OCI-LY3 (cell line): ENCODE measurements at regions not wholly inside any gene's neighbourhood (a gene's known extent, or its start where the extent isn't known, plus 50 kb on each side); places are given as distances from the start of the nearest gene placed in this dataset.
"Not testable (repeated sequence)": the region's sequence is repeated elsewhere in the genome, so short reads cannot be mapped to it uniquely, and the experiment has no call there.

Experiments
- H2AFZ ChIP-seq: fragments of 200-600, 300-600 bp; shearing (Covaris generic); 2 replicates; pipeline ENCODE4 v1.6.0; 2014; ENCODE audit warnings: antibody characterized with exemption, low read depth, low read length
- H3K27ac ChIP-seq: fragments of 200-600, 300-600 bp; sonication (generic); 2 replicates; pipeline ENCODE4 v1.5.1; 2014; ENCODE audit warnings: mild to moderate bottlenecking, low read length, moderate library complexity, mixed read lengths
- H3K27me3 ChIP-seq: fragments of 200-600, 300-600 bp; sonication (generic); 2 replicates; pipeline ENCODE4 v1.6.1; 2014; ENCODE audit warnings: low read depth, low read length, mixed read lengths
- H3K36me3 ChIP-seq: fragments of 200-600, 300-600 bp; sonication (generic); replicated peaks from 2 replicates; pipeline ENCODE3; 2014; ENCODE audit warnings: low read depth, low read length, mixed read lengths
- H3K4me1 ChIP-seq: fragments of 300-600, 200-600 bp; sonication (generic); 2 replicates; pipeline ENCODE4 v1.6.1; 2014; ENCODE audit warnings: low read length, mixed read lengths
- H3K4me2 ChIP-seq: fragments of 200-600, 300-600 bp; sonication (generic); 2 replicates; pipeline ENCODE4 v1.6.1; 2014; ENCODE audit warnings: low read length, mixed read lengths
- H3K4me3 ChIP-seq: fragments of 300-600, 200-600 bp; sonication (generic); 2 replicates; pipeline ENCODE4 v1.5.1; 2014; ENCODE audit warnings: antibody characterized with exemption, mild to moderate bottlenecking, low read length, moderate library complexity
- H3K79me2 ChIP-seq: fragments of 300-600, 200-600 bp; shearing (Covaris generic); 2 replicates; pipeline ENCODE4 v1.6.1; 2014; ENCODE audit warnings: mild to moderate bottlenecking, low read length, mixed read lengths
- H3K9ac ChIP-seq: fragments of 300-600, 200-600 bp; shearing (Covaris generic); 2 replicates; pipeline ENCODE4 v1.6.0; 2014; ENCODE audit warnings: mild to moderate bottlenecking, low read length, moderate library complexity
- H3K9me3 ChIP-seq: fragments of 200-600, 300-600 bp; shearing (Covaris generic); 2 replicates; pipeline ENCODE4 v1.6.1; 2014; ENCODE audit warnings: low read length, mixed read lengths; ENCODE audit not compliant: insufficient read depth
- H4K20me1 ChIP-seq: fragments of 200-600, 300-600 bp; sonication (generic); 2 replicates; pipeline ENCODE4 v1.6.1; 2016; ENCODE audit warnings: low read length, mixed read lengths; ENCODE audit not compliant: insufficient read depth
- EZH2phosphoT487 ChIP-seq: fragments of 200-600 bp; shearing (Covaris generic); IDR thresholded peaks from 2 replicates; pipeline ENCODE4 v1.6.1; 2018; ENCODE audit warnings: antibody characterized with exemption, mixed run types, low read depth
- TF ChIP-seq, protein P1 (sequence below): fragments of 200-600, 300-600 bp; sonication (generic); IDR thresholded peaks from 2 replicates; pipeline ENCODE4 v1.5.1; 2014; ENCODE audit warnings: antibody characterized with exemption, low read length, low read depth

DNA sequence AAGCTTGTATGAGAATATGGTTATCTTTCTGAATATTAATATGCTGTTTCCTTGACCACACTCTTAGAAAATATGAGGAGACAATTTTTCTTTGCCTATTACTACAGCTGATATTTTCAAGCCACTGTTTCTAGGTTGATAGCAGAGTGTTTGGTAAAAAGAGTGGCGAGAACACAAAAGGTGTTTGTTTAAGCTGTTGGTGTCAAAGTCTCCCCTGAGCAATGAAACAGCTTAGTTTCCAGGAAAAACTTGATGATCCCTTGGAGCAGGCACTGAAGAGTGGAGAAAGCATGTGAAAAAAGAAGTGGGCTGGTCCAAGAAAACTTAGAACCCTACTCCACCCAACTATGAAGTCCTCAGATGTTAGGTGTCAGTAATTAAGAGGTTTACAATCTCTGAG lies 182.7 kb downstream of the TFAP2B start:
- no peak for TF ChIP-seq EZH2phosphoT487
- TF ChIP-seq, protein P1, sequence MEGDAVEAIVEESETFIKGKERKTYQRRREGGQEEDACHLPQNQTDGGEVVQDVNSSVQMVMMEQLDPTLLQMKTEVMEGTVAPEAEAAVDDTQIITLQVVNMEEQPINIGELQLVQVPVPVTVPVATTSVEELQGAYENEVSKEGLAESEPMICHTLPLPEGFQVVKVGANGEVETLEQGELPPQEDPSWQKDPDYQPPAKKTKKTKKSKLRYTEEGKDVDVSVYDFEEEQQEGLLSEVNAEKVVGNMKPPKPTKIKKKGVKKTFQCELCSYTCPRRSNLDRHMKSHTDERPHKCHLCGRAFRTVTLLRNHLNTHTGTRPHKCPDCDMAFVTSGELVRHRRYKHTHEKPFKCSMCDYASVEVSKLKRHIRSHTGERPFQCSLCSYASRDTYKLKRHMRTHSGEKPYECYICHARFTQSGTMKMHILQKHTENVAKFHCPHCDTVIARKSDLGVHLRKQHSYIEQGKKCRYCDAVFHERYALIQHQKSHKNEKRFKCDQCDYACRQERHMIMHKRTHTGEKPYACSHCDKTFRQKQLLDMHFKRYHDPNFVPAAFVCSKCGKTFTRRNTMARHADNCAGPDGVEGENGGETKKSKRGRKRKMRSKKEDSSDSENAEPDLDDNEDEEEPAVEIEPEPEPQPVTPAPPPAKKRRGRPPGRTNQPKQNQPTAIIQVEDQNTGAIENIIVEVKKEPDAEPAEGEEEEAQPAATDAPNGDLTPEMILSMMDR: no peak
- Histone ChIP-seq H3K79me2 (no peaks in the 10 kb centered on the region), H3K4me2 (no peak overlapping the region), H3K4me1 (no peaks in the 10 kb centered on the region), H3K9ac (no peak overlapping the region), H4K20me1 (no peaks in the 10 kb centered on the region), H3K27me3 (no peaks in the 10 kb centered on the region), H2AFZ (no peak overlapping the region), H3K4me3 (no peak overlapping the region), H3K27ac (no peak overlapping the region), H3K9me3 (no peaks in the 10 kb centered on the region), H3K36me3 (no peaks in the 10 kb centered on the region)

DNA sequence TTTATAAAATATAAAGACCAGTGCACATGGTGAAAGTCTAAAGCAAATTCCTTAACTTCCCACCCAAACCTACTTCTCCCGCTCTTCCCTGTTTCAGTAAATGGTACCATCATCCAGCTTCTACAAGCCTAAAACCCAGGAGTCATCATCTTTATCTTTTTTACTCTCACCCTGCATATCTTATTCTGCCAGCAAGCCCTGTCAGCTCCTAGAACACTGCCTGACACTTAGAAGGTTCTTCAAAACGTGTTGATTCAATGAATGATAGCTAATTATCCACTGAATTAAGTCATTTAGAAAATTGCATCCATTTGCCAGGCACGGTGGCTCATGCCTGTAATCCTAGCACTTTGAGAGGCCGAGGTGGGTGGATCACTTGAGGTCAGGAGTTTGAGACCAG lies 185.7 kb downstream of the TFAP2B start:
- H3K9ac ChIP-seq: no peak overlapping the region
- H3K9me3 ChIP-seq: no peaks in the 10 kb centered on the region
- H3K27ac ChIP-seq: no peak overlapping the region
- no peak overlapping the region for H3K4me2 ChIP-seq
- H4K20me1 ChIP-seq: no peaks in the 10 kb centered on the region
- no peak overlapping the region for H2AFZ ChIP-seq
- no peaks in the 10 kb centered on the region for H3K4me1 ChIP-seq
- H3K4me3 ChIP-seq: no peak overlapping the region
- TF ChIP-seq EZH2phosphoT487: no peak
- TF ChIP-seq, protein P1: no peak
- no peaks in the 10 kb centered on the region for H3K79me2 ChIP-seq
- no peaks in the 10 kb centered on the region for H3K36me3 ChIP-seq
- H3K27me3 ChIP-seq: no peaks in the 10 kb centered on the region

DNA sequence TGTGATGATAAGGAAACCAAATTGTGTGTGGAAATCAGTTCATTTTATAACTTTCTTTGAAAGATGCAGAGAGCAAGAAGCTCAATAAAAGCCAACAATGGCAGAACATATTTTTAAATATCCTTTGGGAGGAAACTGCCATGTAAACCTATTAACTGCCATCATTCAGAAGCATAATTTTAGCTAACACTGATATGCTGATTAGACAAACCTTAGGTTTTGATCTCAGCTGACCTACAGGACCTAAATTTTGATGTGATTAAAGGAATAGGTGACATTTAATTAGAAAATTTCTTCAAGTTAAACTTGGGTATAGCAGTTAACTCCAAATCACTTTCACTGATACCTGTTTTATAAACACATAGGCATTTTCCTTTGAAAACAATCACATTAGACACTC lies 187.1 kb downstream of the TFAP2B start:
- TF ChIP-seq, protein P1: no peak
- no peak for TF ChIP-seq EZH2phosphoT487
- H3K4me1 ChIP-seq: no peaks in the 10 kb centered on the region
- no peaks in the 10 kb centered on the region for H4K20me1 ChIP-seq
- H3K4me2 ChIP-seq: no peak overlapping the region
- no peak overlapping the region for H3K27ac ChIP-seq
- no peak overlapping the region for H3K4me3 ChIP-seq
- H3K9me3 ChIP-seq: no peaks in the 10 kb centered on the region
- H3K79me2 ChIP-seq: no peaks in the 10 kb centered on the region
- no peaks in the 10 kb centered on the region for H3K27me3 ChIP-seq
- no peaks in the 10 kb centered on the region for H3K36me3 ChIP-seq
- no peak overlapping the region for H2AFZ ChIP-seq
- H3K9ac ChIP-seq: no peak overlapping the region

DNA sequence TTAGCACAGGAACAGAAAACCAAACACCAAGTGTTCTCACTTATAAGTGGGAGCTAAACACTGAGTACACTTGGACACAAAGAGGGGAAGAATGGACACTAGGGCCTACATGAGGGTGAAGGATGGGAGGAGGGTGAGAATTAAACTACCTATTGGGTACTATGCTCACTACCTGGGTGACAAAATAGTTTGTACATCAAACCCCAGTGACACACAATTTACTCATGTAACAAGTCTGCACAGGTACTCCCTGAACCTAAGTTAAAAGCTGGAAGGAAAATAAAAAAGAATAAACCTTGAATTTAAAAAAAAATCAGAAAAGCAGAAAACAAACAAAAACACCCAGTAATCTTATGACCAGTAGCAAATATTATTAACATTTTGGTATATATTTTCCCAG lies 188.6 kb downstream of the TFAP2B start:
- H3K9ac ChIP-seq: no peak overlapping the region
- no peaks in the 10 kb centered on the region for H4K20me1 ChIP-seq
- H3K79me2 ChIP-seq: no peaks in the 10 kb centered on the region
- no peaks in the 10 kb centered on the region for H3K4me1 ChIP-seq
- H2AFZ ChIP-seq: no peak overlapping the region
- TF ChIP-seq, protein P1: no peak
- TF ChIP-seq EZH2phosphoT487: no peak
- H3K4me2 ChIP-seq: no peak overlapping the region
- H3K9me3 ChIP-seq: no peaks in the 10 kb centered on the region
- H3K27ac ChIP-seq: no peak overlapping the region
- H3K36me3 ChIP-seq: no peaks in the 10 kb centered on the region
- no peaks in the 10 kb centered on the region for H3K27me3 ChIP-seq
- no peak overlapping the region for H3K4me3 ChIP-seq

DNA sequence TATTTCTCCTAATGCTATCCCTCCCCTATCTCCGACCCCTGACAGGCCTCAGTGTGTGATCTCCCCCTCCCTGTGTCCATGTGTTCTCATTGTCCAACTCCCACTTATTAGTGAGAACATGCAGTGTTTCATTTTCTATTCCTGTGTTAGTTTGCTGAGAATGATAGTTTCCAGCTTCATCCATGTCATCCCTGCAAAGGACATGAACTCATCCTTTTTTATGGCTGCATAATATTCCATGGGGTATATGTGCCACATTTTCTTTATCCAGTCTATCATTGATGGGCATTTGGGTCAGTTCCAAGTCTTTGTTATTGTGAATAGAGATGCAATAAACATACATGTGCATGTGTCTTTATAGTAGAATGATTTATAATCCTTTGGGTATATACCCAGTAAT lies 190.0 kb downstream of the TFAP2B start:
- not testable (repeated sequence) for H3K4me1 ChIP-seq, H4K20me1 ChIP-seq, H3K9ac ChIP-seq, H2AFZ ChIP-seq, H3K36me3 ChIP-seq, H3K4me2 ChIP-seq, H3K27me3 ChIP-seq, H3K79me2 ChIP-seq, H3K27ac ChIP-seq, H3K4me3 ChIP-seq, H3K9me3 ChIP-seq
